Prostate gland (tissue), 2 donors: ENCODE measurements at regions not wholly inside any gene's neighbourhood (a gene's known extent, or its start where the extent isn't known, plus 50 kb on each side); places are given as distances from the start of the nearest gene placed in this dataset.

Experiments
- DNase-seq: peaks from one replicate; pipeline ENCODE4 v3.0.0-alpha.2; 2019; ENCODE audit warnings: low spot score
- H3K27ac ChIP-seq, 2 donors: fragments of 200-600 bp; sonication (generic); 2 replicates each; pipeline ENCODE4 v1.5.1; 2017 to 2019
- H3K27me3 ChIP-seq: fragments of 200-600 bp; sonication (generic); replicated peaks from 2 replicates; pipeline ENCODE4 v1.5.1; 2019; ENCODE audit not compliant: insufficient read depth
- H3K36me3 ChIP-seq, 2 donors: fragments of 200-600 bp; sonication (generic); 1 replicate in 1 of 2; 2 replicates in 1 of 2; pipeline versions ENCODE4 v1.5.1 to v1.8.1; 2017 to 2019
- H3K4me1 ChIP-seq: fragments of 200-600 bp; sonication (generic); replicated peaks from 2 replicates; pipeline ENCODE4 v1.5.1; 2019
- H3K4me3 ChIP-seq, 2 donors: fragments of 200-600 bp; sonication (generic); 2 replicates each; pipeline ENCODE4 v1.5.1; 2017 to 2019
- H3K9me3 ChIP-seq: fragments of 200-600 bp; sonication (generic); 2 replicates; pipeline ENCODE4 v1.5.1; 2017
- POLR2A ChIP-seq: fragments of 450-650 bp; IDR thresholded peaks from one replicate; pipeline ENCODE4 v1.6.1; 2016; ENCODE audit warnings: antibody characterized with exemption, mild to moderate bottlenecking
- POLR2AphosphoS5 ChIP-seq: sonication (generic); formaldehyde crosslinking; IDR thresholded peaks from one replicate; pipeline ENCODE4 v1.6.1; 2017; ENCODE audit warnings: antibody characterized with exemption
- WGBS: methylation state at CpG from one replicate; pipeline ENCODE4 v1.1.5; 2018; 5-methylcytosine and 5-hydroxymethylcytosine counted together
- intact Hi-C: fragments of 100-400 bp; cut with DNase I; formaldehyde crosslinking; loops from one replicate; pipeline ENCODE4 v1.14.2; 2022
- TF ChIP-seq, protein P1 (sequence below), 4 experiments: fragments of 200-600 bp in 2 of 4; fragments of 450-650 bp in 2 of 4; sonication (generic) in 2 of 4; IDR thresholded peaks; 1 replicate in 3 of 4; 2 replicates in 1 of 4; pipeline ENCODE4 v1.5.1; 2016 to 2019; ENCODE audit warnings: antibody characterized with exemption in 4 of 4, mild to moderate bottlenecking in 2 of 4, moderate library complexity in 2 of 4

DNA sequence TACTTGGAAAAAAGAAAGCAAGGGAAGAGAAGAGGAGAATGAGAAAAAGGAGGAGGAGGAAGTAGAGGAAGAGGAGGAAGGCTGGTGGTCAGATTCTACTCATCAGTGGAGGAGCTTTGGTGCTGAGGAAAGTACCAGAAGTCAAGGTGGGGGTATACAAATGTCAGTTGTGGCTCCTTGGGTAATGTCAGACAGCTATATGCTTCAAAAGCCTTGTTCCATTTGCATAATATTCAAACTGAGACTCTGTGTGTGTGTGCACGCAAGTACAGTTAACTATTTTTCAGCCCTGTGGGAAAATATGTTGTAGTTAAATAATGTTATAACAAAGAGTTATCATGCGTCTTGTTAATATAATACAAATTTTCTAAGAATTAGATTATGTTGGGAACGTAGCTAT is 609.7 kb downstream of the PDCD6IP start:
- TF ChIP-seq, protein P1, sequence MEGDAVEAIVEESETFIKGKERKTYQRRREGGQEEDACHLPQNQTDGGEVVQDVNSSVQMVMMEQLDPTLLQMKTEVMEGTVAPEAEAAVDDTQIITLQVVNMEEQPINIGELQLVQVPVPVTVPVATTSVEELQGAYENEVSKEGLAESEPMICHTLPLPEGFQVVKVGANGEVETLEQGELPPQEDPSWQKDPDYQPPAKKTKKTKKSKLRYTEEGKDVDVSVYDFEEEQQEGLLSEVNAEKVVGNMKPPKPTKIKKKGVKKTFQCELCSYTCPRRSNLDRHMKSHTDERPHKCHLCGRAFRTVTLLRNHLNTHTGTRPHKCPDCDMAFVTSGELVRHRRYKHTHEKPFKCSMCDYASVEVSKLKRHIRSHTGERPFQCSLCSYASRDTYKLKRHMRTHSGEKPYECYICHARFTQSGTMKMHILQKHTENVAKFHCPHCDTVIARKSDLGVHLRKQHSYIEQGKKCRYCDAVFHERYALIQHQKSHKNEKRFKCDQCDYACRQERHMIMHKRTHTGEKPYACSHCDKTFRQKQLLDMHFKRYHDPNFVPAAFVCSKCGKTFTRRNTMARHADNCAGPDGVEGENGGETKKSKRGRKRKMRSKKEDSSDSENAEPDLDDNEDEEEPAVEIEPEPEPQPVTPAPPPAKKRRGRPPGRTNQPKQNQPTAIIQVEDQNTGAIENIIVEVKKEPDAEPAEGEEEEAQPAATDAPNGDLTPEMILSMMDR (IDR thresholded peaks at IDR 0.05), result no peak
- TF ChIP-seq POLR2AphosphoS5 (no peak), POLR2A (no peak)
- Histone ChIP-seq H3K9me3 (no peaks in the 10 kb centered on the region), H3K4me3 (no peak overlapping the region), H3K4me1 (no peaks in the 10 kb centered on the region), H3K36me3 (no peaks in the 10 kb centered on the region), H3K27me3 (no peaks in the 10 kb centered on the region), H3K27ac (no peak overlapping the region)
- intact Hi-C loops, result no loop called here
- 94% methylated on average over 3 of the region's 3 CpGs for WGBS
- no peak for DNase-seq

DNA sequence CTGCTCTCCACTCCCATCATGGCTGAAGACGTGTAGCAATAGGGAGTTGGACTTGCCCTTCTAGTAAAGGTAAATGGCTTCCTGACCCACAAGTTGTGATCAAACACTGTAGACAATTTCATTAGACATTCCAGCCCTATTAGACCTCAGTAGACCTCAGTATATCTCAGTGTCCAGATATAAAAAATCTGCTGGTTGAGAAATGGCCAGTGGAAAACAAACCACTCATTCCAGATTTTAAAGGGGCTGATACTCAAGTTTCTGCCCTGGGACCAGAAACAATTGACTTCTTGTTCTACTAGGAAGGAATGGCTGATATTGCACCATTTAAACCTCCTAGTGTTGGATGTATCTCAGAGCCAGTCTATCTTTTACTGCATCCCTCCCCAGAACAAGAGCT is 613.2 kb downstream of the PDCD6IP start:
- H3K36me3 ChIP-seq, result no peaks in the 10 kb centered on the region
- H3K4me3 ChIP-seq, result no peak overlapping the region
- 57% methylated on average over 1 of the region's 1 CpG for WGBS
- intact Hi-C loops, result no loop called here
- no peaks in the 10 kb centered on the region for H3K9me3 ChIP-seq
- TF ChIP-seq POLR2A (no peak), POLR2AphosphoS5 (no peak)
- TF ChIP-seq, protein P1 (IDR thresholded peaks at IDR 0.05), result no peak
- DNase-seq, result no peak
- no peaks in the 10 kb centered on the region for H3K4me1 ChIP-seq
- H3K27ac ChIP-seq, result no peak overlapping the region
- no peaks in the 10 kb centered on the region for H3K27me3 ChIP-seq

DNA sequence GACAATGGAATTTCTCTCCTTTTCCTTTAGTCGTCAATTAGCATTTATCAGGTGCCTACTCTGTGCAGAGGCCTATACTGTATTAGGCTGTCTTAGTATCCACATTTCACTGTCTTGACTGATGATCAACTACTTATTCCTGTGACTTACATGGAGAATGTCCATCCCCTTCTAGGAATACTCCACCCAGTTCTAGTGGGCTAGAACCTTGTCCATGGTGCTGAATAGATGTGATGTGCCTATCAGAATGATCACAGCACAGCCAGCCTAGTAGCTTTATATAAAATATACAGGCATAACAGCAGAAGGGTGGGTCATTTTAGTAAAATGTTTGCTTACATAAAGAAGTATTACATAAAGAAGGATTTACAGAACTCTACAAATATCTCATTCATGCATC is 621.4 kb downstream of the PDCD6IP start:
- Histone ChIP-seq H3K27me3 (no peaks in the 10 kb centered on the region), H3K9me3 (no peaks in the 10 kb centered on the region), H3K27ac (no peak overlapping the region), H3K4me3 (no peak overlapping the region), H3K36me3 (no peaks in the 10 kb centered on the region), H3K4me1 (no peaks in the 10 kb centered on the region)
- DNase-seq, result no peak
- intact Hi-C loops, result no loop called here
- 91% methylated on average over 1 of the region's 1 CpG for whole genome bisulfite sequencing
- TF ChIP-seq POLR2AphosphoS5 (no peak), POLR2A (no peak)
- TF ChIP-seq, protein P1 (IDR thresholded peaks at IDR 0.05), result no peak

DNA sequence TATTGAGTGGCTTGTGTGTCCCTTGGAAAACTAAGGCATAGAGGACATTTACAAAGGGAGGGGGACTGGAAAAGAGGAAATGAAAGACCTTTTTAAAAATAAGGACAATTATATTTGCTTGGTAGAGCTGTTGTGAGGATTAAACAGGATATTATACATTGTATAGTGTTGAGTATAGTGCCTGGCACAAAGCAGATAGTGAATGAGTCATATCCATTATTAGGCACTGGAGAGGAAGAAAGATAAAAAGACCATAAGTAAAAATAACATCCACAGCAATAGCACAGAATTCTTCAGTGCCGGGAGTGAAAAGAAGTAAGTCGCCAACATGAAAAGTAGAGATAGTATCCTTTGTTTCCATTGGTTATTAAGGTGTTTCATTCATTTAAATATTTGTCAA is 623.3 kb downstream of the PDCD6IP start:
- TF ChIP-seq, protein P1 (IDR thresholded peaks at IDR 0.05), result no peak
- TF ChIP-seq POLR2A (no peak), POLR2AphosphoS5 (no peak)
- 85% methylated on average over 2 of the region's 2 CpGs for WGBS
- intact Hi-C loops, result no loop called here
- no peak for DNase-seq
- no peak overlapping the region for H3K27ac ChIP-seq
- no peaks in the 10 kb centered on the region for H3K4me1 ChIP-seq
- no peaks in the 10 kb centered on the region for H3K9me3 ChIP-seq
- H3K36me3 ChIP-seq, result no peaks in the 10 kb centered on the region
- no peaks in the 10 kb centered on the region for H3K27me3 ChIP-seq
- no peak overlapping the region for H3K4me3 ChIP-seq

DNA sequence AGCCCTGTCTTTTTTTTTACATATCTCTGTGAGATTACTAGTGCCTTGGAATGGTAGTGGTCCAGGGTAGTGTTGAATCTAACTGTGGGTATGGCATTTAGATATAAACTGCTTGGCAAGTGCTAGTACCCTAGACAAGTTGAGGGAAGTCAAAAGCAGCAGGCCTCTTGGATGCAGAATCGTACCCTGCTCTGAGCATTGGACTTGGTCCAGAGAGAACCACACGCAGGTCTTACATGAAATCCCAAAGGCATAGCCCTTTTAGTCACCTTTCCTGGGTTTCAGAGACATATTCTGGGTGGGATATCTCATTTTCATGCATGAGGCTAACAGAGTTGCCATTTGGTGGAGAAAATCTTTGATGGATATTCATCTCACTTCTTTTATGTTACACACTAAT is 641.4 kb downstream of the PDCD6IP start:
- Histone ChIP-seq H3K4me1 (no peaks in the 10 kb centered on the region), H3K36me3 (no peaks in the 10 kb centered on the region), H3K27ac (no peak overlapping the region), H3K4me3 (no peak overlapping the region), H3K27me3 (no peaks in the 10 kb centered on the region), H3K9me3 (no peaks in the 10 kb centered on the region)
- WGBS, result 34% methylated on average over 2 of the region's 2 CpGs
- intact Hi-C loops, result no loop called here
- DNase-seq, result no peak
- TF ChIP-seq POLR2A (no peak), POLR2AphosphoS5 (no peak)
- TF ChIP-seq, protein P1 (IDR thresholded peaks at IDR 0.05), result no peak
